ENCODE measurements at regions not wholly inside any gene's neighbourhood (a gene's known extent, or its start where the extent isn't known, plus 50 kb on each side); places are given as distances from the start of the nearest gene placed in this dataset.

- in situ Hi-C loops (cut with HindIII; ENCODE audit: low pct_ligation_motif_present, low pct_unique_long_range_greater_than_20kb, low sequenced_read_pairs): no loop called here
- no peak for DNase-seq
Observed at GRCh38 chr1:25110036-25110435, 122.3 kb downstream of the SYF2 start.

- in situ Hi-C loops (cut with HindIII; ENCODE audit: low pct_ligation_motif_present, low pct_unique_long_range_greater_than_20kb, low sequenced_read_pairs): no loop called here
- DNase-seq: no peak
Observed at GRCh38 chr1:25109531-25109951, 122.8 kb downstream of the SYF2 start.

DNA sequence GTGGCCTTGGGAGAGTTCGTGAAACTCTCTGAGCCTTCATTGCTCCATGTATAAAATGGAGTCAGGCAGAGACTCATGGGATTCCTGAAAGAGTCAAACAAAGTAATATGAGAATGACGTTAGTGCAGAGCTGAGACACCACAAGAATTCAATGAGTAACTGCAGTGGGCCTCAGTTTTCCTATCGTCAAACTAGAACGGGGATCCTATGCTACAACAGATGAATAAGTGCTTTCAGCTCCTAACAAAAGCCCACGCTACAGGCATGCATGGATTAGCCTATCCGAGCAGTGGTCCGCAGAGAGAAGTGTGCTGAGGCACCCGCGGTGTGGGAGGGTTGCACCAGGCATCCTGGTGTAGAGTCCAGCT, 124.7 kb downstream of the SYF2 start:
- in situ Hi-C loops (cut with HindIII; ENCODE audit: low pct_ligation_motif_present, low pct_unique_long_range_greater_than_20kb, low sequenced_read_pairs): no loop called here
- no peak for DNase-seq

DNA sequence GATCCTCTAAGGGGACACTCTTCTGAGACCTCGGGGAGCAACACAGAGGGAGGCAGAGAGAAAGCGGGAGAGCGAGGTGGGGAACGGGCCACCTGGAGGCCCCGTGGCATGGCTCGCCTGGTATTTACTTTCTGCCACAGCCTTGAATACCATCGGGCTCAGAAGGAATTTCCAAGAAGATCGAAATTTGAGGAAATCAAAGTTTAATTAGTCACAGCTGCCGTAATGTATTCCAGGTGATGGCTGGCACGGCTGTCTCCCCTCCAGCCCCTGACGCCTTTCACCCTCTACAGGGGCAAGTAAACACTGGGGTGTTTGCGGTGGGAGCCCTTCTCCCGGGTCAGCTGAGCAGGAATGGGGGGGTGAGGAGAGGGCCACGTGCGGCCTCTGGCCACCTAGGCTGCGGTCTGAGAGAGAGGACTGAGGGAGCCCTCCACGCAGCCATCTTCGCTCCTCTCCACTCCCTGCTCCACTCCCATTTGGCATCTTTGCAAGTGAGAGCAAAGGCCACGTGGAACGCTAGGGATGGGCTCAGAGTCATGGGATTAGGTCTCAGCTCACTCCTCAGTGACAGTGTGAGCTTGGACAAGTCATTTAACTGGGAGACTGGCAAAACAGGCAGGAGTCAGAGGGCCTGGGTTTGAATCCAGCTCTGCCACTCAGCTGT, 125.2 kb downstream of the SYF2 start:
- DNase-seq: no peak
- in situ Hi-C loops (cut with HindIII; ENCODE audit: low pct_ligation_motif_present, low pct_unique_long_range_greater_than_20kb, low sequenced_read_pairs): no loop called here

DNA sequence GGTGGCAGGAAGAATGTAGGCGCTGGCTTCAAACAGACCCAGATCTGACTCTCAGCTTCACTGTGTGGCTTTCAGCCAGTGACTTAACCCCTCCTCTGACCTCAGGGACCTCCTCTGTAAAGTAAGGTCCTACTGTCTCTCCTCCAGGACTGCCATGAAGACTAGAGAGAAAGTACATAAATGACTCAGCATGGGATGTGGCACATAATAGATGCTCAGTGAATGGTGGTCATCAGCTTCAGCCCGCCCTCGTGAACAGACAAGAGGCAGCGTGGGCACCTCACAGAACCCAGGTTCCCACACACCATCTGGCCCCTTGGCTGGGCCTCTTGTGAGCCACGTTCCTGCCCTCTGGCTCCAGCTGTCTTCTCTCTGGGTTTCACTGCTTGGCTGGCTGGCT, 126.0 kb downstream of the SYF2 start:
- in situ Hi-C loops (cut with HindIII; ENCODE audit: low pct_ligation_motif_present, low pct_unique_long_range_greater_than_20kb, low sequenced_read_pairs): no loop called here
- no peak for DNase-seq

DNA sequence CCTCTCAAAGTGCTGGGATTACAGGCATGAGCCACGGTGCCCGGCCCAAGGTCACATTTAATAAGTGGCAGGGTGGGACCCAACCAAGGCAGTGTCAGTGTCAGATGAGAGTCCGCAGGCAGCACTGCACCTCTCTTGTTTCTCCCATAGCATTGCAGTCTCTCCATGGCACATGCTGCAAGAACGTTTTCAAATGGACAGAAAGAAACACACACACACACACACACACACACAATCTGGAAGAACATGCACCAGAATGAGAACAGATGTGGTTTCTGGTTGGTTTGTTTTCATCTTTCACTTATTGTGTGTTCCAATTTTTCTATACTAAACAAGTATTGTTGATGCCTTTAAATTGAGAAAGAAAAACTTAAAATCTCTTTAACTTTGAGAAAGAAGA, 126.5 kb downstream of the SYF2 start:
- DNase-seq: no peak
- in situ Hi-C loops (cut with HindIII; ENCODE audit: low pct_ligation_motif_present, low pct_unique_long_range_greater_than_20kb, low sequenced_read_pairs): no loop called here

- in situ Hi-C loops (cut with HindIII; ENCODE audit: low pct_ligation_motif_present, low pct_unique_long_range_greater_than_20kb, low sequenced_read_pairs): no loop called here
Observed at GRCh38 chr1:25104932-25105561, 127.3 kb downstream of the SYF2 start.

DNA sequence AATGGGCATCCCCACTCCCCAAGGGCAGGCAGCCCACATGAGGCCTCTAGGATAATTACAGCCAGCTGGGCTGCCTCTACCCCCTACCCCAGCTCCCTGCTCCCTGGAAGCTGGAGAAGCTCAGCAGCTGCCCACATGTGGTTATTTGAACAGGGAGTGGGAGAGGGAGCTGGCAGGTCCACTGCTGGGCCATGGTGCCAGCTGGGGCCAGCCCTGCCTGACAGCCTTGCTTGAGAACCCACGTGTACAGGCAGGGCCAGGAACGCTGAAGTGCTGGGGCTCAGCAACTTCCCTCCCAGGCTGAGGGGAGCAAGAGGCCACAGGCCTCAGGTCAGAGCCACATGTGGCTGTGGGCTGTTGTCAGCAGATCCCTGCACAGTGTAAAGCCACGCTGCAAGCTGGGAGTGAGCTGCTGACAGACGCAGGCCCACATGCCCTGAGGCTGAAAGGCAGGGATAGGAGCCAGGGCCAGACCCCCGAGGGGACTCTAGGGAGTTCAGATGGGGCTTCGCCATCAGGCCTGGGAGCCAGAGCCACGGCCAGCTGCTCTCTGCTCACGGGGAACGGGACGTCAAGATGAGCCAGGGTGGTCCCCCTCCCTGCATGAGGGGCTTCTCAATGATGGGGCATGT, 129.0 kb downstream of the SYF2 start:
- in situ Hi-C loops (cut with HindIII; ENCODE audit: low pct_ligation_motif_present, low pct_unique_long_range_greater_than_20kb, low sequenced_read_pairs): no loop called here

More at GRCh38 chr1:25104932-25105561, 127.3 kb downstream of the SYF2 start:
- no peak for DNase-seq

DNA sequence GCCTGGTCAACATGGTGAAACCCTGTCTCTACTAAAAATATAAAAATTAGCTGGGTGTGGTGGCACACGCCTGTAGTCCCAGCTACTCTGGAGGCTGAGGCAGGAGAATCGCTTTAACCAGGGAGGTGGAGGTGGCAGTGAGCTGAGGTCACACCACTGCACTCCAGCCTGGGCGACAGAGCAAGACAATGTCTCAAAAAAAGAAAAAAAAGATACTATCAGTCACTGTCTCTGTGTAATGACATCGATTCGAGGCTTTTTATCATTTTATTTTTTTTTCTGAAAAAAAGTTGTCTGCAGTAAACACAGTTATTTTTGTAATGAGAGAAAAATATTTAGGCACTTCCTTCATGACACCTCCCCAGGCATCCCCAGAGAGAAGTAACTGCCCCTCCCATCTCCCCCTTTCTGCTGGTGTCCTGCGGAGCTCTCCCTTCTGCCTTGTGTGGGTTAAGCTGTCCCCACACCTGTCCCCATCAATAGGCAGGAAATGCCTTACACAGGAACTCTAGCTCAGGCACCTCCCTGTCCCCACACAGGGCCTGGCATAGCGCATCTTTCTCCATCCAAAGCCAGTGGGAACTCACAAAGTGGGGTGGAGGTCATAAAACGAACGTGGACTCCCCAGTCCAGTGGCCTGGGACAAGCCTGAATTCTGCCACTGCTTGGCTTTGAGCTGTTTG, 132.0 kb downstream of the SYF2 start:
- in situ Hi-C loops (cut with HindIII; ENCODE audit: low pct_ligation_motif_present, low pct_unique_long_range_greater_than_20kb, low sequenced_read_pairs): no loop called here
- no peak for DNase-seq

More for the DNA sequence above, 129.0 kb downstream of the SYF2 start:
- DNase-seq: no peak

GRCh38 chr1:25099343-25099951, 132.9 kb downstream of the SYF2 start:
- in situ Hi-C loops (cut with HindIII; ENCODE audit: low pct_ligation_motif_present, low pct_unique_long_range_greater_than_20kb, low sequenced_read_pairs): no loop called here
- no peak for DNase-seq

GRCh38 chr1:25098717-25099116, 133.6 kb downstream of the SYF2 start:
- in situ Hi-C loops (cut with HindIII; ENCODE audit: low pct_ligation_motif_present, low pct_unique_long_range_greater_than_20kb, low sequenced_read_pairs): no loop called here
- no peak for DNase-seq

DNA sequence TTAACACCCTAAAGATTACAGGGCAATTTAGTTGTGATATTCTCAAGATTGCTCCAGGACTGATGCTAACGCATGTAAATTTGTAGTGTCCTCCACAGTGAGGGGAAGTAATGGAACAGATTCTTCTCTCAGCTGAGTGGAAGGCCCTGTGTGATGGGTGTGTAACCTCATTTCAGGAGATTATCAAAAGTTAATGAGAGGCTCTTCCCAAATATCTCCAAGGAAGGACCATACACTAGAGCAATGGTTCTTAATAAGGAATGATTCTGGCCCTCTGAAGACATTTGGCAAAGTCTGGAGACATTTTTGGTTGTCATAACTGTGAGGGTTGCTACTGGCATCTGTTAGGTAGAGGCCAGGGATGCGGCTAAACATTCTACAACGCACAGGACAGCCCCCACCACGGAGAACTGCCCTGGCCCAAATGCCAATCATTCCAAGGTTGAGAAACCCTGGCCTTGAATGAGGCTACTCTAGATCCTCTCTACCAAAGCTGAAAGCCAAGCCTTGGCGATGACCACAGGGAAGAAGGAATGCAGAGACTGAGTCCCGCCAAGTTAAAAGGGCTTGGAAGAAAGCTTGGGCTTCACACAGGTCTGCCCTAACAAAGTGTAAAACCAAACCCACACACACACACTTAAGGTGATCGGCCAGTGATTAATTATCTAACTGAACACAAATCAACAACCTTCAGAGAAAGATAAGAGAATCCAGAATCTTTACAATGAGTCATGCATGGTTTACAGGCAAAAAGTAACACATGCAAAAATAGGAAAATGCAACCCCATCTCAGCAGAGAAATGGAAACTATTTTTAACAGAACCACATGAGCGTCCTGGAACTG, 135.8 kb downstream of the SYF2 start:
- no peak for DNase-seq

GRCh38 chr1:25095635-25096200, 136.6 kb downstream of the SYF2 start:
- in situ Hi-C loops (cut with HindIII; ENCODE audit: low pct_ligation_motif_present, low pct_unique_long_range_greater_than_20kb, low sequenced_read_pairs): no loop called here
- no peak for DNase-seq

More for the DNA sequence above, 135.8 kb downstream of the SYF2 start:
- in situ Hi-C loops (cut with HindIII; ENCODE audit: low pct_ligation_motif_present, low pct_unique_long_range_greater_than_20kb, low sequenced_read_pairs): no loop called here

DNA sequence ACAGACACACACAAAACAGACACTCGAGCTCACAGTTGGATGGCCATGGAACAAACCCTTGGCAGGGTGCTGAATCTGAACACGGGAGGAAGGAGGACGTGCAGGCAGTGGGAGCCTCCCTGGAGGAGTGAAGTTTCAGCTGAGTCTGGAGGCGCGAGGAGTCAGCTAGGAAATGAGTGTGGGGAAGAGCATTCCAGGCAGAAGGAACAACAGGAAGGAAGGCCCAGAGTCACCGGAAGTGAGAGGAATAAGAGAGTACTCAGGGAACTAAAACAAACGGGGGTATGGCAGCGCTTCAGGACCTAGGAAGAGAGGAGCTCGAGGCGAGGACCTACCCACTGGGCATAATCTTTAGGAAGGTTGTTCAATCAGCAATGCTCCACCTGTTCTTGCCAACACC, 137.3 kb downstream of the SYF2 start:
- no peak for DNase-seq
- in situ Hi-C loops (cut with HindIII; ENCODE audit: low pct_ligation_motif_present, low pct_unique_long_range_greater_than_20kb, low sequenced_read_pairs): no loop called here

GRCh38 chr1:25094229-25094628, 138.1 kb downstream of the SYF2 start:
- DNase-seq: no peak

DNA sequence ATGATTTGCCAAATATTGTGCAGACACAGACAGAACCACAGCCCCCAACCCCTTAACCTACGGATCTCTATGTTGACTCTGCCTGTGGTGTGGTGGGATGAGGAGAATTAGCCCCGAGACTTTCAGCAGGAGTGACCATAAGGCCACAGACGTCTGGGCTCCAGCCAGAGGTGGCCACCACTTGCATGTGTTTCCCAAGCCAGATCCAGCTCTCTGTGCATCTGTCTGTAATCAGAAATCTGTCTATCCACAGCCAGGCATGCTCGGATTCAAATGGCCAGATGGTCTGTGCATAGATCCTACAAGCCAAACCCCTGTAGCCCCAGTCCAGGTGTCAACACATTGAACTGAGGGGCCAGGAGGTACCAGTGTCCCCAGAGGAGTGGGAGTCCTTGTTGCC, 140.6 kb downstream of the SYF2 start:
- DNase-seq: no peak
- in situ Hi-C loops (cut with HindIII; ENCODE audit: low pct_ligation_motif_present, low pct_unique_long_range_greater_than_20kb, low sequenced_read_pairs): no loop called here

More at GRCh38 chr1:25094229-25094628, 138.1 kb downstream of the SYF2 start:
- in situ Hi-C loops (cut with HindIII; ENCODE audit: low pct_ligation_motif_present, low pct_unique_long_range_greater_than_20kb, low sequenced_read_pairs): no loop called here

DNA sequence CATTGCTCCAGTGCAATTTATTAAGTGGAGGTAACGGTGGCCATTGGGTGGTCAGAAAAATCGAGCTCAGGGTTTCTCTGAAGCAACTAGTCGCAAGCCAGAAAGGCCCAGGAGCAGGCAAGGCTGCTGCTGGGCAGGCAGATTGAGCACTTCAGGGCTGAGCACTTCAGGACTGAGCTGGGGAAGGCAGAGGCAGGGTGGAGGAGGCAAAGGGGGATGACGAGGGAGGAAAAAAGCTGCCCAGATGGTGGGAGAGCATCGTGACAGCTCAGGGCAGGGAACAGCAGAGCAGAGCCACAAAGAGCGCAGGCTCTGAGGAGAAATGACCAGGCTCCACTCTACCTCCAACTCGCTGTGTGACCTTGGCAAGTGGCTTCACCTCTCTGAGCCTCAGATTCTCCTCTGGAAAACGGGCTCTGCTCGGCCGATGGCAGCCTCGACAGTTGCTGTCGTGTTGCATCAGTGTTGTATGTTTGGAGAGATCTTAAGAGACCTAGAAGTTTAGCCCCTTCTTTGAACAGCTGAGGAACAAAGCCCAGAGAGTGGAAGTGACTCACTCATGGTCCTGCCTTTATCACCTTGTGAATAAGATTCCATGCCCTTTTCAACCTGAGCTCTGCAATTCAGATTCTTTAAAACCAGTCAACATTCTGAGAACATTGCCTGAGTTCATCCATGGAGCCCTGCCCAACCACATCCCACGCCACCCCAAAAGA, 141.4 kb downstream of the SYF2 start:
- DNase-seq: no peak
- in situ Hi-C loops (cut with HindIII; ENCODE audit: low pct_ligation_motif_present, low pct_unique_long_range_greater_than_20kb, low sequenced_read_pairs): no loop called here
